Stomach (tissue), 8 donors: ENCODE measurements at regions not wholly inside any gene's neighbourhood (a gene's known extent, or its start where the extent isn't known, plus 50 kb on each side); places are given as distances from the start of the nearest gene placed in this dataset.
A peak's percentile ranks its signal among the peaks of the same experiment; 100 is the strongest.

Experiments used
- DNase-seq, 2 donors: peaks; one replicate each; pipeline versions ENCODE4 v3.0.0 to v3.0.0-alpha.2; 2013 to 2019
- H3K27ac ChIP-seq, 5 donors: fragments of 200-600 bp in 4 of 5; sonication (generic) in 4 of 5; one replicate each; pipeline ENCODE4 v1.5.1; 2013 to 2019; ENCODE audit warnings: mild to moderate bottlenecking in 1 of 5, moderate library complexity in 1 of 5
- H3K27me3 ChIP-seq, 3 donors: fragments of 200-600 bp; sonication (generic); one replicate each; pipeline ENCODE4 v1.5.1; 2017 to 2019; ENCODE audit warnings: mixed run types in 1 of 3
- H3K36me3 ChIP-seq, 4 donors: fragments of 200-600 bp; sonication (generic); 1 replicate in 3 of 4; 2 replicates in 1 of 4; pipeline ENCODE4 v1.5.1; 2016 to 2019
- H3K4me1 ChIP-seq, 4 donors: fragments of 200-600 bp; sonication (generic); one replicate each; pipeline ENCODE4 v1.5.1; 2016 to 2019
- H3K4me3 ChIP-seq, 4 donors: fragments of 200-600 bp; sonication (generic) in 3 of 4; one replicate each; pipeline ENCODE4 v1.5.1; 2016 to 2019; ENCODE audit warnings: mild to moderate bottlenecking in 1 of 4
- H3K9me3 ChIP-seq, 4 donors: fragments of 200-600 bp; sonication (generic); one replicate each; pipeline ENCODE4 v1.5.1; 2016 to 2019
- EP300 ChIP-seq: sonication (generic); formaldehyde crosslinking; IDR thresholded peaks from one replicate; pipeline ENCODE4 v1.6.1; 2017; ENCODE audit warnings: antibody characterized with exemption
- POLR2A ChIP-seq, 4 donors: fragments of 450-650 bp; IDR thresholded peaks; one replicate each; pipeline ENCODE4 v1.6.1; 2016; ENCODE audit warnings: antibody characterized with exemption in 4 of 4, control low read depth in 2 of 4, mild to moderate bottlenecking in 1 of 4, moderate library complexity in 1 of 4
- POLR2AphosphoS5 ChIP-seq, 3 donors: sonication (generic); formaldehyde crosslinking; IDR thresholded peaks; one replicate each; pipeline ENCODE4 v1.6.1; 2016; ENCODE audit warnings: antibody characterized with exemption in 3 of 3
- WGBS, 5 donors: extraction: QIAGEN DNeasy Blood & Tissue Kit in 3 of 5; methylation state at CpG; one replicate each; pipeline versions ENCODE4 v1.1.5 to v1.1.7; 2013 to 2018; 5-methylcytosine and 5-hydroxymethylcytosine counted together
- intact Hi-C: fragments of 100-400 bp; cut with DNase I; formaldehyde crosslinking; loops from one replicate; pipeline ENCODE4 v1.15.1; 2023; ENCODE audit warnings: low total_unique reads
- TF ChIP-seq, protein P1 (sequence below), 7 experiments: fragments of 450-650 bp in 4 of 7; fragments of 200-600 bp in 3 of 7; sonication (generic) in 3 of 7; IDR thresholded peaks; one replicate each; pipeline ENCODE4 v1.5.1; 2016 to 2019; ENCODE audit warnings: antibody characterized with exemption in 7 of 7, control low read depth in 2 of 7, mild to moderate bottlenecking in 1 of 7
- donor health status: healthy with polysubstance abuse.
- donor health status: Bipolar disorder and iron deficiency.
- donor health status: healthy.

DNA sequence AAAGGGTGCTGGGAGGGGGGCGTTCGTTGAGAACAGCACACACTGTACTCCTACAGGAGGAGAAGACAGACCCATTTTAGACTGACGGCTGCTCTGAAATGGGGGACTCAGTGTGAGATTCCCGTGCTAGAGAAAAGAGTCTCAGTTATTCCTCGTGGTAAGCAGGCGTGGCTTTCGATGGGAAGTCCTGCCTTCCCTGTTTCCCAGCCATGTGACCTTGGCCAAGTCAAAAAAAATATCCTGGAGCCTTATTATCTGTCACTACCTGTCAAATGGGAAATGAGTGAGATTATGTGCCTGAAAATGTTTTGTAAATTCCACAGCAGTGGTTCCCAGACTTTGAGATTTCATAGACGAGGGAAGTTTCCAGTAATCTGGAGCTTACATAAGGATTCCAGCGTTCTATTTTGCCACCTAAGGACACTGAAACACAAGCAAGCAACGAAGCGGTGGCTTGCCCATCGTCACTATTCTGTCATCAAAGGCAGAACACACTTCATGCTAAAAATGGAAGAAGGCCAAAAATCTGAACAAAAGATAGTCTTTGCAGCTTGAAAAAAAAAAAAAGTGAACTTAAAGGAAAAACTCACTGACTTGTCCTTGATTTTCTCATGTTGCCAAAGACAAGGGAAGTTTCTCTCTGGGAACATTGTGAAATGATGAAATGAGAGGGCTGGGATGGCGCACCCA lies 253.4 kb upstream of the RPL38 start:
- WGBS, 5 donors, result 69 to 81% (median 79%) methylated on average over 13 of the region's 13 CpGs

DNA sequence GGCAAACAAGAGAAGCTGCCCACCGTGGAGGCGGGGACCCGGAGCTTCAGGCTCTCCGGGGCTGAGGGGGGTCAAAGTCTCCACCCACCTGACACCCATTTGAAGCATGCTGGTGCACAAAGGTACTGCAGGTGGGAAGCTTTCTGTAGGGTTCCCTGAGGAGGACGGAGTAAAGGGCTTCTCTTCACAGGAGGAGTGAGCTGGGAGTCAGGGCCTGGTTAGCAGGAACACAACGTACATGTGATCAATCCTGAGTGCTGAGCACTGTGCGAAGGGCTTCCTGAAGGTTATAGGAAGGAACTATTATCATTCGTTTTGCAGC lies 252.9 kb upstream of the RPL38 start:
- Histone ChIP-seq H3K36me3 (no peaks in the 10 kb centered on the region), H3K27ac (no peak overlapping the region), H3K9me3 (peaks cover 0 to 7% (median 5%) of the 10 kb centered on the region in 4 donors), H3K4me3 (no peak overlapping the region), H3K4me1 (peaks cover 11 to 15% (median 14%) of the 10 kb centered on the region in 4 donors), H3K27me3 (peaks cover 0 to 89% (median 41%) of the 10 kb centered on the region in 3 donors)
- TF ChIP-seq EP300 (no peak), POLR2AphosphoS5 (IDR thresholded peaks at IDR 0.05) (no peak), POLR2A (IDR thresholded peaks at IDR 0.05) (no peak)
- TF ChIP-seq, protein P1, sequence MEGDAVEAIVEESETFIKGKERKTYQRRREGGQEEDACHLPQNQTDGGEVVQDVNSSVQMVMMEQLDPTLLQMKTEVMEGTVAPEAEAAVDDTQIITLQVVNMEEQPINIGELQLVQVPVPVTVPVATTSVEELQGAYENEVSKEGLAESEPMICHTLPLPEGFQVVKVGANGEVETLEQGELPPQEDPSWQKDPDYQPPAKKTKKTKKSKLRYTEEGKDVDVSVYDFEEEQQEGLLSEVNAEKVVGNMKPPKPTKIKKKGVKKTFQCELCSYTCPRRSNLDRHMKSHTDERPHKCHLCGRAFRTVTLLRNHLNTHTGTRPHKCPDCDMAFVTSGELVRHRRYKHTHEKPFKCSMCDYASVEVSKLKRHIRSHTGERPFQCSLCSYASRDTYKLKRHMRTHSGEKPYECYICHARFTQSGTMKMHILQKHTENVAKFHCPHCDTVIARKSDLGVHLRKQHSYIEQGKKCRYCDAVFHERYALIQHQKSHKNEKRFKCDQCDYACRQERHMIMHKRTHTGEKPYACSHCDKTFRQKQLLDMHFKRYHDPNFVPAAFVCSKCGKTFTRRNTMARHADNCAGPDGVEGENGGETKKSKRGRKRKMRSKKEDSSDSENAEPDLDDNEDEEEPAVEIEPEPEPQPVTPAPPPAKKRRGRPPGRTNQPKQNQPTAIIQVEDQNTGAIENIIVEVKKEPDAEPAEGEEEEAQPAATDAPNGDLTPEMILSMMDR (IDR thresholded peaks at IDR 0.05), result no peak
- peak in 1 of 2 donors; percentile 21 for DNase-seq
- WGBS, 5 donors, result 58 to 65% (median 62%) methylated on average over 8 of the region's 8 CpGs
- intact Hi-C loops, result no loop called here

More for the DNA sequence above, 253.4 kb upstream of the RPL38 start:
- no peak overlapping the region for H3K27ac ChIP-seq
- H3K4me3 ChIP-seq, result no peak overlapping the region
- H3K27me3 ChIP-seq, result peaks cover 0 to 90% (median 41%) of the 10 kb centered on the region in 3 donors
- no peak for DNase-seq
- H3K36me3 ChIP-seq, result no peaks in the 10 kb centered on the region
- intact Hi-C loops, result no loop called here
- TF ChIP-seq, protein P1 (IDR thresholded peaks at IDR 0.05), result no peak
- TF ChIP-seq EP300 (no peak), POLR2AphosphoS5 (IDR thresholded peaks at IDR 0.05) (no peak), POLR2A (IDR thresholded peaks at IDR 0.05) (no peak)
- H3K9me3 ChIP-seq, result peaks cover 0 to 7% (median 5%) of the 10 kb centered on the region in 4 donors
- peaks cover 11 to 15% (median 14%) of the 10 kb centered on the region in 4 donors for H3K4me1 ChIP-seq

DNA sequence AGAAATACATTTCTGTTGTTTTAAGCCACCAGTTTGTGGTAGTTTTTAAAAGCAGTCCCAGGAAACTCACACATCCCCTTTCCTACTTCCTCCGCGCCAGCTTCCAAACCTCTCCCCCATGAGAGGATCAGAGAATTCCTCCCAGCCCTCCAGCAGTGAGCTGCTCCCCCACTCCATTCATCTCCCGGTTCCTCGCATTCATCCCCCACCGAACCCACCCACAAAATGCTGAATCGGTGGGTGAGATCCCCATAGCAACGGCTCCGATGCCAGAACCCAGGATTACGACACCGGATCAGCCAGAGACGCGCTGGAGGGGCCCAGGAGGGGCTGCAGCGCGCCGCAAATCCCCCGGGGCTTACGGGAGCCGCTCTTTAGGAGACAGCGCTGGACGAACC lies 251.4 kb upstream of the RPL38 start:
- peak overlapping the region; percentile 28 to 46 (median 35) for H3K4me3 ChIP-seq

DNA sequence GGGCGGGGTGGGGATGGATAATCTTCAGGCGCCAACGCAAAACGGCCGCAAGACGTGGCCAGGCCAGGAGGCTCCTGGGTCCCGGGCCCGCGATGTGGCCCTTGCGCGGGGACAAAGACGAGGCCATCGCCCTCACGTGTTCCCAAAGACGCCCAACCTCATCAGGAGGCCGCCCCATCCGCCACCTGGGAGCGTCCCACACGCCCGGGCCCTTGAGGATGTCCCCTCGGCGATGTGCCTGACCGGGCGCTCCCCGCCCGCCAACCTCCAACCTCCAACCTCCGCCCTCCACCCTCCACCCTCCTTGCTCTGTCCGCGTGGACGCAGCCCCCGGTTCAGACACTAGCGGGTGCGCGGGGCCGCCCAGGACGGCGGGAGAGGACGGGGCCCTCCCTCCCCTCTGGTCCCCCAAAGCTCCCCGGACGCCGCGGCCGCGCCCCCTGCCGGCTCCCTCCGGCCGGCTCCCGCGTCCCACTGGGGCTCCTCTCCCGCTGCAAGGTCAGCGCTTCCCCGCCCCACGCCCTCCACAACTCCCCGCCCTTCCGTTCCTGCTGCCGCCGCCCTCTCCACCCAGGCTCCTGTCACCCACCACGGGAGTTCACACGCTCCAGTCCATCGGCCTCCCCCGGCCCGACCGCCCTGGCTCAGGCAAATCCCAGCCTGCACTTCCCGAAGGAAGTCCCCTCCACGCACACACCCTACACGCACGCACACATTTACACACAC lies 250.8 kb upstream of the RPL38 start:
- no peak for TF ChIP-seq POLR2A (IDR thresholded peaks at IDR 0.05)
- TF ChIP-seq, protein P1 (IDR thresholded peaks at IDR 0.05), result peak in 3 of 7 experiments; percentile 13 to 41 (median 24)
- TF ChIP-seq EP300, result no peak
- TF ChIP-seq POLR2AphosphoS5 (IDR thresholded peaks at IDR 0.05), result no peak
- Histone ChIP-seq H3K9me3 (peaks cover 0 to 7% (median 5%) of the 10 kb centered on the region in 4 donors), H3K36me3 (no peaks in the 10 kb centered on the region), H3K4me1 (peaks cover 11 to 26% (median 15%) of the 10 kb centered on the region in 4 donors), H3K27ac (no peak overlapping the region), H3K27me3 (peaks cover 0 to 81% (median 35%) of the 10 kb centered on the region in 3 donors), H3K4me3 (peak overlapping the region; percentile 28 to 46 (median 35))
- intact Hi-C loops, result no loop called here
- 2 to 6% (median 4%) methylated on average over 45 to 67 of the region's 67 CpGs for WGBS, 5 donors
- DNase-seq, result peak; percentile 36 to 81

More for the DNA sequence above, 251.4 kb upstream of the RPL38 start:
- intact Hi-C loops, result no loop called here
- peak in 1 of 2 donors; percentile 82 for DNase-seq
- no peaks in the 10 kb centered on the region for H3K36me3 ChIP-seq
- no peak overlapping the region for H3K27ac ChIP-seq
- no peak for TF ChIP-seq POLR2AphosphoS5 (IDR thresholded peaks at IDR 0.05)
- TF ChIP-seq POLR2A (IDR thresholded peaks at IDR 0.05), result no peak
- TF ChIP-seq, protein P1 (IDR thresholded peaks at IDR 0.05), result no peak
- no peak for TF ChIP-seq EP300
- H3K9me3 ChIP-seq, result peaks cover 0 to 7% (median 5%) of the 10 kb centered on the region in 4 donors
- WGBS, 5 donors, result 11 to 22% (median 12%) methylated on average over 10 to 20 of the region's 20 CpGs
- peaks cover 0 to 81% (median 40%) of the 10 kb centered on the region in 3 donors for H3K27me3 ChIP-seq
- peaks cover 11 to 22% (median 15%) of the 10 kb centered on the region in 4 donors for H3K4me1 ChIP-seq
